Mucosa of descending colon (tissue), 3 donors: ENCODE measurements at regions not wholly inside any gene's neighbourhood (a gene's known extent, or its start where the extent isn't known, plus 50 kb on each side); places are given as distances from the start of the nearest gene placed in this dataset.

ENCODE experiments used
- ATAC-seq: fragments of 200-7000 bp; cut with Tn5 transposase; one replicate; pipeline ENCODE4 v1.9.1; 2020; ENCODE audit warnings: mild to moderate bottlenecking, moderate library complexity
- DNase-seq, 3 donors: peaks; one replicate each; pipeline ENCODE4 v3.0.0-alpha.2; 2020
- H3K36me3 ChIP-seq: fragments of 200-600 bp; one replicate; pipeline ENCODE4 v1.8.0; 2021; ENCODE audit warnings: low read depth, mild to moderate bottlenecking
- H3K4me1 ChIP-seq: fragments of 200-600 bp; one replicate; pipeline ENCODE4 v1.8.0; 2021; ENCODE audit warnings: low read depth, mild to moderate bottlenecking
- H3K4me3 ChIP-seq: fragments of 200-600 bp; one replicate; pipeline ENCODE4 v1.8.0; 2021; ENCODE audit warnings: mild to moderate bottlenecking
- H3K9me3 ChIP-seq: fragments of 200-600 bp; one replicate; pipeline ENCODE4 v1.8.0; 2021; ENCODE audit warnings: mild to moderate bottlenecking
- CTCF ChIP-seq: fragments of 200-600 bp; IDR thresholded peaks from one replicate; pipeline ENCODE4 v1.8.0; 2022; ENCODE audit warnings: antibody characterized with exemption, mild to moderate bottlenecking
- intact Hi-C, 2 donors: fragments of 100-400 bp; cut with DNase I in 1 of 2; cut with micrococcal nuclease in 1 of 2; formaldehyde crosslinking; loops; one replicate each; pipeline versions ENCODE4 v1.11.0 to v1.11.1; 2022; cut with DNase I, micrococcal nuclease
- donor health status: DM: no; HTN: no; CAD: no; lungs with moderate emphysema.
- donor health status: DM: no; HTN: no; CAD: no.
- donor health status: DM: no; HTN: yes; CAD: no.

DNA sequence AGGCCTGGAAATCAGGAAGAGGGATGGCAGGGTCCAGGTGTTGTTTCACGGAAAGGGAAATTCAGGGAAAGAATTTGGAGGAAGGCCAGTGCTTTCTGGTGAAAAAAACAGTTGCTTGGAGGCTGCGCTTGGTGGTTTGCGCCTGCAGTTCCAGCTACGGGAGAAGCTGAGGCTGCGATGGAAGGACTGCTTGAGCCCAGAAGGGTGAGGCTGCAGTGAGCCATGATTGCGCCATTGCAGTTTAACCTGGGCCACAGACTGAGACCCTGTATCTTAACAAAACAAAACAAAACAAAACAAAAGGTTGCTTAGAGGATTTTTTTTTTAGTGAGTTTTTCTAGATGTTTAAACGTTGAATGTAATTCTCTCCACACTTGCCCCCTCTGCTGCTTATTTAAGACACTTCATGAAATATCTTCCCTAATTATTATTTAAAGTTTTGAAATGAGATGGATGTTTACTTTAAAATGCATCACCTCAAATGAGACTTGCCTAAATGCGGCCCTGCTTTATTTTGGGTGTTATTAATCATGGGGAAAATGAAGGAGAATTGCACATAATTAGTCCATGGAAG lies 75.4 kb upstream of the TRPC4 start:
- intact Hi-C loops: no loop called here
- ATAC-seq (no peak), DNase-seq (no peak)
- Histone ChIP-seq H3K36me3 (no peaks in the 10 kb centered on the region), H3K9me3 (no peaks in the 10 kb centered on the region), H3K4me3 (no peak overlapping the region), H3K4me1 (no peaks in the 10 kb centered on the region)
- no peak for TF ChIP-seq CTCF

GRCh38 chr13:37944081-37944868 lies 74.7 kb upstream of the TRPC4 start:
- intact Hi-C loops: no loop called here

GRCh38 chr13:37942929-37943328 lies 73.4 kb upstream of the TRPC4 start:
- intact Hi-C loops: no loop called here
- Histone ChIP-seq H3K9me3 (no peaks in the 10 kb centered on the region), H3K36me3 (no peaks in the 10 kb centered on the region), H3K4me3 (no peak overlapping the region), H3K4me1 (no peaks in the 10 kb centered on the region)
- ATAC-seq (no peak), DNase-seq (no peak)
- TF ChIP-seq CTCF: no peak

More at GRCh38 chr13:37944081-37944868, 74.7 kb upstream of the TRPC4 start:
- Histone ChIP-seq H3K36me3 (no peaks in the 10 kb centered on the region), H3K4me3 (no peak overlapping the region), H3K9me3 (no peaks in the 10 kb centered on the region), H3K4me1 (no peaks in the 10 kb centered on the region)
- ATAC-seq: no peak
- DNase-seq: no peak
- no peak for TF ChIP-seq CTCF

- H3K4me3 ChIP-seq: no peak overlapping the region
- no peaks in the 10 kb centered on the region for H3K9me3 ChIP-seq
- no peaks in the 10 kb centered on the region for H3K36me3 ChIP-seq
- no peak for DNase-seq
- intact Hi-C loops: no loop called here
- ATAC-seq: no peak
- TF ChIP-seq CTCF: no peak
- H3K4me1 ChIP-seq: no peaks in the 10 kb centered on the region
These were observed 65.0 kb upstream of the TRPC4 start for GRCh38 chr13:37934339-37935191.

GRCh38 chr13:37929308-37929707 lies 59.7 kb upstream of the TRPC4 start:
- no peaks in the 10 kb centered on the region for H3K4me1 ChIP-seq
- H3K9me3 ChIP-seq: no peaks in the 10 kb centered on the region
- H3K4me3 ChIP-seq: no peak overlapping the region
- H3K36me3 ChIP-seq: no peaks in the 10 kb centered on the region
- intact Hi-C loops: no loop called here
- DNase-seq (no peak), ATAC-seq (no peak)
- no peak for TF ChIP-seq CTCF
